ENCODE measurements at regions not wholly inside any gene's neighbourhood (a gene's known extent, or its start where the extent isn't known, plus 50 kb on each side); places are given as distances from the start of the nearest gene placed in this dataset.

DNA sequence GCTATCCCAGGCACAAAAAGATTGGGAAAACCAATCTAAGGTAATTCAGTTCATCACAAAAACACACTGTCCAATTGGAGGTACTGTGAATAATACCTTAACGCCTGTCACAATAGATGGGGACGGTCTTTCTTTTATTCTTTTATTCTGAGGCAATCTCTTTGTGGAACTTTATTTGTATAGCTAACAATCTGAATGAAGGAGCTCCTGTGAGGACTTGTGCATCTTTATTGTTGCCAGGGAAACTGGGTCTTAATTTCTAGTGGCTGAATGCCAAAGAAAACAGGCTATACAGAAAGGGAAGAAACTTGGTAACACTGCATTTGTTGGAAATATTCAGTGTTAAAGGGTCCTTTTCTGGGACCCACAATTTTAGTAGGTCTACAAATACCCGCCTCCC is 546.9 kb upstream of the C9orf72 start:
- no peak overlapping the region for H3K4me2 ChIP-seq (ENCODE audit: control insufficient read depth, extremely low read depth, insufficient read depth, low read depth, low read length)
- no peaks in the 10 kb centered on the region for H3K4me1 ChIP-seq (ENCODE audit: control insufficient read depth, extremely low read depth, insufficient read depth, low read length)
- DNase-seq (ENCODE audit: low read depth, low spot score) (no peak), FAIRE-seq (no peak)
- no peaks in the 10 kb centered on the region for H3K9me1 ChIP-seq (ENCODE audit: control insufficient read depth, extremely low read depth, insufficient read depth, low read length)
- no peaks in the 10 kb centered on the region for H3K27me3 ChIP-seq (ENCODE audit: control insufficient read depth, extremely low read depth, insufficient read depth, low read length)
- no peaks in the 10 kb centered on the region for H4K20me1 ChIP-seq (ENCODE audit: control insufficient read depth, extremely low read depth, insufficient read depth, low read length)
- H3K9ac ChIP-seq (ENCODE audit: control insufficient read depth, extremely low read depth, insufficient read depth, low read length) = no peak overlapping the region
- H3K36me3 ChIP-seq (ENCODE audit: control insufficient read depth in 2 of 2, extremely low read depth in 1 of 2, insufficient read depth in 2 of 2, low read length in 2 of 2) = no peaks in the 10 kb centered on the region
- no peak overlapping the region for H2AFZ ChIP-seq (ENCODE audit: control insufficient read depth, low read length)
- TF ChIP-seq, protein P1, sequence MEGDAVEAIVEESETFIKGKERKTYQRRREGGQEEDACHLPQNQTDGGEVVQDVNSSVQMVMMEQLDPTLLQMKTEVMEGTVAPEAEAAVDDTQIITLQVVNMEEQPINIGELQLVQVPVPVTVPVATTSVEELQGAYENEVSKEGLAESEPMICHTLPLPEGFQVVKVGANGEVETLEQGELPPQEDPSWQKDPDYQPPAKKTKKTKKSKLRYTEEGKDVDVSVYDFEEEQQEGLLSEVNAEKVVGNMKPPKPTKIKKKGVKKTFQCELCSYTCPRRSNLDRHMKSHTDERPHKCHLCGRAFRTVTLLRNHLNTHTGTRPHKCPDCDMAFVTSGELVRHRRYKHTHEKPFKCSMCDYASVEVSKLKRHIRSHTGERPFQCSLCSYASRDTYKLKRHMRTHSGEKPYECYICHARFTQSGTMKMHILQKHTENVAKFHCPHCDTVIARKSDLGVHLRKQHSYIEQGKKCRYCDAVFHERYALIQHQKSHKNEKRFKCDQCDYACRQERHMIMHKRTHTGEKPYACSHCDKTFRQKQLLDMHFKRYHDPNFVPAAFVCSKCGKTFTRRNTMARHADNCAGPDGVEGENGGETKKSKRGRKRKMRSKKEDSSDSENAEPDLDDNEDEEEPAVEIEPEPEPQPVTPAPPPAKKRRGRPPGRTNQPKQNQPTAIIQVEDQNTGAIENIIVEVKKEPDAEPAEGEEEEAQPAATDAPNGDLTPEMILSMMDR (optimal IDR thresholded peaks at IDR 0.05 in 1 of 3, IDR thresholded peaks at IDR 0.05 in 1 of 3, conservative IDR thresholded peaks at IDR 0.05 in 1 of 3; ENCODE audit: extremely low read depth in 1 of 3, insufficient read depth in 2 of 3, low read length in 3 of 3) = no peak
- no peak for TF ChIP-seq EZH2 (IDR thresholded peaks at IDR 0.05; ENCODE audit: low read length)
- dilution Hi-C loops (cut with MboI; ENCODE audit: extremely low pct_ligation_motif_present, low sequenced_read_pairs) = no loop called here
- H3K4me3 ChIP-seq (ENCODE audit: control insufficient read depth in 2 of 3, extremely low read depth in 1 of 3, insufficient read depth in 2 of 3, low read depth in 1 of 3, low read length in 3 of 3) = no peak overlapping the region
- no peak overlapping the region for H3K27ac ChIP-seq (ENCODE audit: control insufficient read depth, insufficient read depth, low read length)
- H3K9me3 ChIP-seq (ENCODE audit: control insufficient read depth, low read depth, low read length) = no peaks in the 10 kb centered on the region
- no peaks in the 10 kb centered on the region for H3K79me2 ChIP-seq (ENCODE audit: control insufficient read depth, insufficient read depth, low read length)

DNA sequence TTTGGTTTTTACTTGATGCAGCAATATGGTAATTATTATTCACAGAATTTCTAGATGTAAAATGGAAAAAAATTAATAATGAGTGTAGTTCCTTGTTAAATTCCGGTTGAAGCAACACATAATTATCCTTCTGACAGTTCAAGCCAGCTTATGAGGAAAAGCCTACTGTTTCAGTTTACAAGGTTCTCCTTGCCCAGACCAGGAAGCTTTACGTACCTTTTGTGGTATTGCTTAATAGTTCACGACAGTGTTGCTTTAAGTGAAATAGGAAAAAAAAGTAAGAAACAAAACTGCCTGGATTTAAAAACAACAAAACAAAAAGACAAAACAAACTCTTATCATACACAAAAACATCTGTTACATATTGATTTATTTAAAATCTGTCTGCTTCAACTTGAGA is 547.3 kb upstream of the C9orf72 start:
- H3K36me3 ChIP-seq (ENCODE audit: control insufficient read depth in 2 of 2, extremely low read depth in 1 of 2, insufficient read depth in 2 of 2, low read length in 2 of 2) = no peaks in the 10 kb centered on the region
- H4K20me1 ChIP-seq (ENCODE audit: control insufficient read depth, extremely low read depth, insufficient read depth, low read length) = no peaks in the 10 kb centered on the region
- dilution Hi-C loops (cut with MboI; ENCODE audit: extremely low pct_ligation_motif_present, low sequenced_read_pairs) = no loop called here
- H2AFZ ChIP-seq (ENCODE audit: control insufficient read depth, low read length) = no peak overlapping the region
- H3K27me3 ChIP-seq (ENCODE audit: control insufficient read depth, extremely low read depth, insufficient read depth, low read length) = no peaks in the 10 kb centered on the region
- H3K9ac ChIP-seq (ENCODE audit: control insufficient read depth, extremely low read depth, insufficient read depth, low read length) = no peak overlapping the region
- DNase-seq (ENCODE audit: low read depth, low spot score) (no peak), FAIRE-seq (no peak)
- no peak overlapping the region for H3K4me3 ChIP-seq (ENCODE audit: control insufficient read depth in 2 of 3, extremely low read depth in 1 of 3, insufficient read depth in 2 of 3, low read depth in 1 of 3, low read length in 3 of 3)
- no peak overlapping the region for H3K27ac ChIP-seq (ENCODE audit: control insufficient read depth, insufficient read depth, low read length)
- H3K9me1 ChIP-seq (ENCODE audit: control insufficient read depth, extremely low read depth, insufficient read depth, low read length) = no peaks in the 10 kb centered on the region
- H3K9me3 ChIP-seq (ENCODE audit: control insufficient read depth, low read depth, low read length) = no peaks in the 10 kb centered on the region
- H3K4me1 ChIP-seq (ENCODE audit: control insufficient read depth, extremely low read depth, insufficient read depth, low read length) = no peaks in the 10 kb centered on the region
- no peak overlapping the region for H3K4me2 ChIP-seq (ENCODE audit: control insufficient read depth, extremely low read depth, insufficient read depth, low read depth, low read length)
- TF ChIP-seq EZH2 (IDR thresholded peaks at IDR 0.05; ENCODE audit: low read length) = no peak
- TF ChIP-seq, protein P1 (optimal IDR thresholded peaks at IDR 0.05 in 1 of 3, IDR thresholded peaks at IDR 0.05 in 1 of 3, conservative IDR thresholded peaks at IDR 0.05 in 1 of 3; ENCODE audit: extremely low read depth in 1 of 3, insufficient read depth in 2 of 3, low read length in 3 of 3) = no peak
- no peaks in the 10 kb centered on the region for H3K79me2 ChIP-seq (ENCODE audit: control insufficient read depth, insufficient read depth, low read length)

Data from keratinocyte (primary cell).